Activated CD4-positive, alpha-beta T cell treated with anti-CD3 and anti-CD28 coated beads, Interleukin-2, amount 10 ng/mL, durations not matched to agents 24 days and 14 days (primary cell): ENCODE measurements at regions not wholly inside any gene's neighbourhood (a gene's known extent, or its start where the extent isn't known, plus 50 kb on each side); places are given as distances from the start of the nearest gene placed in this dataset.
"Not testable (repeated sequence)": the region's sequence is repeated elsewhere in the genome, so short reads cannot be mapped to it uniquely, and the experiment has no call there.

Source experiments
- DNase-seq: peaks from one replicate; pipeline ENCODE4 v3.0.0; 2022
- H3K27ac Mint-ChIP-seq: one replicate; pipeline ENCODE4 v1.8.0; 2022; ENCODE audit warnings: mild to moderate bottlenecking, mixed read lengths
- H3K27me3 Mint-ChIP-seq: one replicate; pipeline ENCODE4 v1.8.0; 2022; ENCODE audit warnings: mixed read lengths
- H3K36me3 Mint-ChIP-seq: one replicate; pipeline ENCODE4 v1.8.0; 2022; ENCODE audit warnings: low read depth, mild to moderate bottlenecking, mixed read lengths
- H3K4me1 Mint-ChIP-seq: one replicate; pipeline ENCODE4 v1.8.0; 2021; ENCODE audit warnings: mixed read lengths
- H3K4me3 Mint-ChIP-seq: one replicate; pipeline ENCODE4 v1.8.0; 2022; ENCODE audit warnings: mild to moderate bottlenecking, moderate library complexity, mixed read lengths
- H3K9me3 Mint-ChIP-seq: one replicate; pipeline ENCODE4 v1.8.0; 2021; ENCODE audit warnings: mixed read lengths
- intact Hi-C: fragments of 100-400 bp; cut with micrococcal nuclease; formaldehyde crosslinking; loops from one replicate; pipeline ENCODE4 v1.15.1; 2023

- H3K9me3 Mint-ChIP-seq, intact Hi-C loops, H3K36me3 Mint-ChIP-seq, DNase-seq, H3K27me3 Mint-ChIP-seq, H3K27ac Mint-ChIP-seq, H3K4me3 Mint-ChIP-seq, H3K4me1 Mint-ChIP-seq: not testable (repeated sequence)
These were observed 2002.0 kb upstream of the CDH6 start for GRCh38 chr5:29191269-29192048.

- intact Hi-C loops, H3K36me3 Mint-ChIP-seq, H3K4me1 Mint-ChIP-seq, DNase-seq, H3K27ac Mint-ChIP-seq, H3K4me3 Mint-ChIP-seq, H3K9me3 Mint-ChIP-seq, H3K27me3 Mint-ChIP-seq: not testable (repeated sequence)
These were observed 2003.1 kb upstream of the CDH6 start for GRCh38 chr5:29190398-29190797.

- not testable (repeated sequence) for H3K27ac Mint-ChIP-seq
These were observed 2007.1 kb upstream of the CDH6 start for GRCh38 chr5:29186380-29186779.

GRCh38 chr5:29185558-29185957 lies 2007.9 kb upstream of the CDH6 start:
- peaks cover 4% of the 10 kb centered on the region for H3K9me3 Mint-ChIP-seq
- no peak overlapping the region for H3K4me3 Mint-ChIP-seq
- no peaks in the 10 kb centered on the region for H3K27me3 Mint-ChIP-seq
- intact Hi-C loops = no loop called here
- no peaks in the 10 kb centered on the region for H3K4me1 Mint-ChIP-seq
- H3K36me3 Mint-ChIP-seq = no peaks in the 10 kb centered on the region
- no peak overlapping the region for H3K27ac Mint-ChIP-seq
- DNase-seq = no peak

More at GRCh38 chr5:29186380-29186779, 2007.1 kb upstream of the CDH6 start:
- H3K9me3 Mint-ChIP-seq, H3K4me3 Mint-ChIP-seq, H3K27me3 Mint-ChIP-seq, H3K36me3 Mint-ChIP-seq, H3K4me1 Mint-ChIP-seq, intact Hi-C loops, DNase-seq: not testable (repeated sequence)

- H3K36me3 Mint-ChIP-seq = no peaks in the 10 kb centered on the region
These were observed 2017.7 kb upstream of the CDH6 start for GRCh38 chr5:29175774-29176173.

GRCh38 chr5:29170599-29170998 lies 2022.9 kb upstream of the CDH6 start:
- peaks cover 11% of the 10 kb centered on the region for H3K9me3 Mint-ChIP-seq
- intact Hi-C loops = no loop called here
- H3K4me3 Mint-ChIP-seq = no peak overlapping the region
- H3K27ac Mint-ChIP-seq = no peak overlapping the region
- no peaks in the 10 kb centered on the region for H3K4me1 Mint-ChIP-seq
- H3K36me3 Mint-ChIP-seq = no peaks in the 10 kb centered on the region
- no peak for DNase-seq
- no peaks in the 10 kb centered on the region for H3K27me3 Mint-ChIP-seq

More at GRCh38 chr5:29175774-29176173, 2017.7 kb upstream of the CDH6 start:
- no peak for DNase-seq
- no peaks in the 10 kb centered on the region for H3K27me3 Mint-ChIP-seq
- no peaks in the 10 kb centered on the region for H3K4me1 Mint-ChIP-seq
- H3K27ac Mint-ChIP-seq = no peak overlapping the region
- no peak overlapping the region for H3K4me3 Mint-ChIP-seq
- intact Hi-C loops = no loop called here
- H3K9me3 Mint-ChIP-seq = peaks cover 11% of the 10 kb centered on the region

- H3K9me3 Mint-ChIP-seq = peaks cover 9% of the 10 kb centered on the region
- H3K4me3 Mint-ChIP-seq = no peak overlapping the region
- intact Hi-C loops = no loop called here
- H3K27ac Mint-ChIP-seq = no peak overlapping the region
- H3K27me3 Mint-ChIP-seq = no peaks in the 10 kb centered on the region
- H3K4me1 Mint-ChIP-seq = no peaks in the 10 kb centered on the region
- no peaks in the 10 kb centered on the region for H3K36me3 Mint-ChIP-seq
- no peak for DNase-seq
These were observed 2023.6 kb upstream of the CDH6 start for GRCh38 chr5:29169886-29170285.

- intact Hi-C loops = no loop called here
- no peak overlapping the region for H3K27ac Mint-ChIP-seq
- no peaks in the 10 kb centered on the region for H3K27me3 Mint-ChIP-seq
- no peak for DNase-seq
- peaks cover 3% of the 10 kb centered on the region for H3K9me3 Mint-ChIP-seq
- H3K4me1 Mint-ChIP-seq = no peaks in the 10 kb centered on the region
- no peak overlapping the region for H3K4me3 Mint-ChIP-seq
- no peaks in the 10 kb centered on the region for H3K36me3 Mint-ChIP-seq
These were observed 2031.2 kb upstream of the CDH6 start for GRCh38 chr5:29162297-29162696.

- DNase-seq = no peak
- intact Hi-C loops = no loop called here
- Mint-ChIP-seq H3K4me1 (no peaks in the 10 kb centered on the region), H3K27ac (no peak overlapping the region), H3K4me3 (no peak overlapping the region), H3K27me3 (no peaks in the 10 kb centered on the region), H3K9me3 (peaks cover 5% of the 10 kb centered on the region), H3K36me3 (no peaks in the 10 kb centered on the region)
These were observed 2031.8 kb upstream of the CDH6 start for GRCh38 chr5:29161399-29162291.

- intact Hi-C loops = no loop called here
These were observed 2035.5 kb upstream of the CDH6 start for GRCh38 chr5:29157975-29158374.

GRCh38 chr5:29150840-29151239 lies 2042.6 kb upstream of the CDH6 start:
- intact Hi-C loops = no loop called here
- Mint-ChIP-seq H3K4me1 (no peaks in the 10 kb centered on the region), H3K4me3 (no peak overlapping the region), H3K36me3 (no peaks in the 10 kb centered on the region), H3K27me3 (no peaks in the 10 kb centered on the region), H3K9me3 (no peaks in the 10 kb centered on the region), H3K27ac (no peak overlapping the region)
- DNase-seq = no peak

More at GRCh38 chr5:29157975-29158374, 2035.5 kb upstream of the CDH6 start:
- H3K27ac Mint-ChIP-seq = no peak overlapping the region
- no peak for DNase-seq
- H3K4me3 Mint-ChIP-seq = no peak overlapping the region
- no peaks in the 10 kb centered on the region for H3K36me3 Mint-ChIP-seq
- H3K9me3 Mint-ChIP-seq = peaks cover 3% of the 10 kb centered on the region
- H3K4me1 Mint-ChIP-seq = no peaks in the 10 kb centered on the region
- no peaks in the 10 kb centered on the region for H3K27me3 Mint-ChIP-seq

- H3K4me1 Mint-ChIP-seq = no peaks in the 10 kb centered on the region
- no peak for DNase-seq
- intact Hi-C loops = no loop called here
These were observed 2044.9 kb upstream of the CDH6 start for GRCh38 chr5:29148581-29148980.

GRCh38 chr5:29148073-29148472 lies 2045.4 kb upstream of the CDH6 start:
- H3K36me3 Mint-ChIP-seq = no peaks in the 10 kb centered on the region
- no peak for DNase-seq

More at GRCh38 chr5:29148581-29148980, 2044.9 kb upstream of the CDH6 start:
- no peaks in the 10 kb centered on the region for H3K27me3 Mint-ChIP-seq
- H3K9me3 Mint-ChIP-seq = no peaks in the 10 kb centered on the region
- H3K36me3 Mint-ChIP-seq = no peaks in the 10 kb centered on the region
- H3K4me3 Mint-ChIP-seq = no peak overlapping the region
- H3K27ac Mint-ChIP-seq = no peak overlapping the region

GRCh38 chr5:29143266-29143665 lies 2050.2 kb upstream of the CDH6 start:
- no peak for DNase-seq
- intact Hi-C loops = no loop called here
- no peaks in the 10 kb centered on the region for H3K9me3 Mint-ChIP-seq
- no peak overlapping the region for H3K27ac Mint-ChIP-seq
- H3K4me3 Mint-ChIP-seq = no peak overlapping the region
- no peaks in the 10 kb centered on the region for H3K27me3 Mint-ChIP-seq
- H3K4me1 Mint-ChIP-seq = no peaks in the 10 kb centered on the region
- no peaks in the 10 kb centered on the region for H3K36me3 Mint-ChIP-seq

More at GRCh38 chr5:29148073-29148472, 2045.4 kb upstream of the CDH6 start:
- H3K9me3 Mint-ChIP-seq = no peaks in the 10 kb centered on the region
- H3K27ac Mint-ChIP-seq = no peak overlapping the region
- no peak overlapping the region for H3K4me3 Mint-ChIP-seq
- H3K4me1 Mint-ChIP-seq = no peaks in the 10 kb centered on the region
- intact Hi-C loops = no loop called here
- no peaks in the 10 kb centered on the region for H3K27me3 Mint-ChIP-seq
